Fibroblast of villous mesenchyme (primary cell): ENCODE measurements at regions not wholly inside any gene's neighbourhood (a gene's known extent, or its start where the extent isn't known, plus 50 kb on each side); places are given as distances from the start of the nearest gene placed in this dataset.

Experiments used
- DNase-seq: peaks from one replicate; pipeline ENCODE4 v3.0.0-alpha.2; 2010; ENCODE audit warnings: low read depth
- H3K4me3 ChIP-seq: 2 replicates; pipeline ENCODE4 v1.5.1; 2011; ENCODE audit warnings: low read depth, mild to moderate bottlenecking, low read length
- CTCF ChIP-seq: IDR thresholded peaks from 2 replicates; pipeline ENCODE4 v1.5.1; 2012; ENCODE audit warnings: low read depth, mild to moderate bottlenecking, low read length; ENCODE audit not compliant: insufficient read depth

- H3K4me3 ChIP-seq = no peak overlapping the region
- DNase-seq = no peak
- TF ChIP-seq CTCF = no peak
Measured at GRCh38 chr10:57202356-57202755, 841.3 kb upstream of the ZWINT start.

- no peak overlapping the region for H3K4me3 ChIP-seq
- TF ChIP-seq CTCF = no peak
- DNase-seq = no peak
Measured at GRCh38 chr10:57188846-57189245, 827.8 kb upstream of the ZWINT start.

GRCh38 chr10:57186201-57186600, 825.1 kb upstream of the ZWINT start:
- TF ChIP-seq CTCF = no peak
- no peak overlapping the region for H3K4me3 ChIP-seq
- no peak for DNase-seq

GRCh38 chr10:57169597-57169996, 808.5 kb upstream of the ZWINT start:
- no peak for TF ChIP-seq CTCF
- H3K4me3 ChIP-seq = no peak overlapping the region
- DNase-seq = no peak

GRCh38 chr10:57168611-57169240, 807.7 kb upstream of the ZWINT start:
- H3K4me3 ChIP-seq = no peak overlapping the region
- no peak for TF ChIP-seq CTCF
- DNase-seq = no peak

GRCh38 chr10:57165671-57166070, 804.6 kb upstream of the ZWINT start:
- TF ChIP-seq CTCF = no peak
- no peak overlapping the region for H3K4me3 ChIP-seq

GRCh38 chr10:57162231-57162630, 801.2 kb upstream of the ZWINT start:
- no peak overlapping the region for H3K4me3 ChIP-seq
- no peak for DNase-seq
- TF ChIP-seq CTCF = no peak

More at GRCh38 chr10:57165671-57166070, 804.6 kb upstream of the ZWINT start:
- no peak for DNase-seq
